VCaP (cell line): ENCODE measurements at regions not wholly inside any gene's neighbourhood (a gene's known extent, or its start where the extent isn't known, plus 50 kb on each side); places are given as distances from the start of the nearest gene placed in this dataset.

Experiments
- H3K27ac ChIP-seq: fragments of 450-650 bp; 2 replicates; pipeline ENCODE4 v1.5.1; 2017
- TF ChIP-seq, protein P1 (sequence below): fragments of 450-650 bp; conservative IDR thresholded peaks from 2 replicates; pipeline ENCODE4 v1.5.1; 2017; ENCODE audit warnings: mild to moderate bottlenecking, moderate library complexity

DNA sequence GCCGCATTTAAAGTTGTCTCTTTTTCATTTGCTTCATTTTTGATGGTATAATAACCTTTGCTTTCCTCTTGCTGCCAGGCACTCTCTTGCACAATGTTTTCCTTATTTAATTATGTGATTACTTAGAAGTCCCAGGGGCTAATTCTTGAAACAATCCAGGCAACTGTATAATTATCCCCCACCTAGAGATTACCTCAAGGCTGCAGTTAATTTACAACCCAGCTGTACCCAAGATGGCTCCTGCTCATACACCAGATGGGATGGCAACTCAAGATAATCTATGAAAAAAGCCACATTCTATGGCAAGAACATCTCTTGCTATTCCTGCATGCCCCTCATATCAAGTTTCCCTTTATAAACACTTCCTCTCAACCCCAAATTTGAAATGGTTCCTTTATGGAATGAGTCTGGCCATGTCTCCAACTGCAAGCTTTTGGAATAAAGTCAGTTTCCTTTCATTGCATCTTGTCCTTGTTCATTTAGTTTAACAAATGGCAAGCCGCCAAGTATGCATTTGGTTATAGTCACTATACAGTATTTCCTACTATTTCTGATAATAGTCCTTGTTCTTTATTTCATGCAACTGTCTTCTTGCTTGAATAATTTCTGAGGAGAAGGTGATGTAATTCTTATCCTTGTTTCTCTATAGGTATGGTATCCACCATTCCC is 1042.6 kb downstream of the PLA2G4A start:
- H3K27ac ChIP-seq = no peak overlapping the region
- TF ChIP-seq, protein P1, sequence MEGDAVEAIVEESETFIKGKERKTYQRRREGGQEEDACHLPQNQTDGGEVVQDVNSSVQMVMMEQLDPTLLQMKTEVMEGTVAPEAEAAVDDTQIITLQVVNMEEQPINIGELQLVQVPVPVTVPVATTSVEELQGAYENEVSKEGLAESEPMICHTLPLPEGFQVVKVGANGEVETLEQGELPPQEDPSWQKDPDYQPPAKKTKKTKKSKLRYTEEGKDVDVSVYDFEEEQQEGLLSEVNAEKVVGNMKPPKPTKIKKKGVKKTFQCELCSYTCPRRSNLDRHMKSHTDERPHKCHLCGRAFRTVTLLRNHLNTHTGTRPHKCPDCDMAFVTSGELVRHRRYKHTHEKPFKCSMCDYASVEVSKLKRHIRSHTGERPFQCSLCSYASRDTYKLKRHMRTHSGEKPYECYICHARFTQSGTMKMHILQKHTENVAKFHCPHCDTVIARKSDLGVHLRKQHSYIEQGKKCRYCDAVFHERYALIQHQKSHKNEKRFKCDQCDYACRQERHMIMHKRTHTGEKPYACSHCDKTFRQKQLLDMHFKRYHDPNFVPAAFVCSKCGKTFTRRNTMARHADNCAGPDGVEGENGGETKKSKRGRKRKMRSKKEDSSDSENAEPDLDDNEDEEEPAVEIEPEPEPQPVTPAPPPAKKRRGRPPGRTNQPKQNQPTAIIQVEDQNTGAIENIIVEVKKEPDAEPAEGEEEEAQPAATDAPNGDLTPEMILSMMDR = no peak

DNA sequence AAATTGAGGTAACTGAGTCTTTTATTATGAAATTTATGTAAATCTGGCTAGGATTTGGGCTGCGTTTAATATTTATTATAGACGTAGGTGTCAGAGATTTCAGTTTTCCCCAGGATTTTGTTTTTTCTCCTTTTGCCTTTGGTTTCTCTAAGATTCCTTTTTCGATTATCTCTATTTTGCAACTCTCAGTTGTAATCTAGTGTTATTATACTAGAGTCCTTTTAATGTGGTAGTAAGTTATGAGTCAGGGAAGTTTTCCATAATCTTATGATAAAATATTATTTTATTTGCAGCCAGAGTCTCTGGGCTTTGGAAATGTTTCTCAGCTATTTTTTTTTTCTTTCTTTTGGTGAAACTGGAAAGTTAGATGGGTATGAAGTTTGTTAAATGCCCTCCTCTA is 1043.8 kb downstream of the PLA2G4A start:
- no peak overlapping the region for H3K27ac ChIP-seq

DNA sequence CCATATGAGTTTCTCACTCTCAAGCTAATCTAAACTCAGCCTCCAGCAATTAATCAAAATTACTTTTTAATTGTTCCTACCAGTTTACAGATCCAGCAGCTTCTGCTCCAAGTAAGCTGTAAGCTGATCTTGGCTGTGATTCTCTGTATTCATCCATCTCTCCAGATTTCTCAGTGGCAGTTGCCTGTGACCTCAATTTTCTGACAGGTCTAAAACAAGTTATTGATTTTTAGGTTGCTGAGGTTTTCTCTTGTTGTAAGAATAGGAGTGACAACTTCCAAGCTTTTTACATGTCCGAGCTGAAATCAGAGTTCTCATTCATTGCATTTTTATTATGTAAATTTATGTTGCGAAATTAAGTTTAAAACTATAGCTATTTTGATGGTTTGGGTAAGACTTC is 1044.4 kb downstream of the PLA2G4A start:
- H3K27ac ChIP-seq = no peak overlapping the region
- TF ChIP-seq, protein P1 = no peak

More for the DNA sequence above, 1043.8 kb downstream of the PLA2G4A start:
- TF ChIP-seq, protein P1 = no peak

DNA sequence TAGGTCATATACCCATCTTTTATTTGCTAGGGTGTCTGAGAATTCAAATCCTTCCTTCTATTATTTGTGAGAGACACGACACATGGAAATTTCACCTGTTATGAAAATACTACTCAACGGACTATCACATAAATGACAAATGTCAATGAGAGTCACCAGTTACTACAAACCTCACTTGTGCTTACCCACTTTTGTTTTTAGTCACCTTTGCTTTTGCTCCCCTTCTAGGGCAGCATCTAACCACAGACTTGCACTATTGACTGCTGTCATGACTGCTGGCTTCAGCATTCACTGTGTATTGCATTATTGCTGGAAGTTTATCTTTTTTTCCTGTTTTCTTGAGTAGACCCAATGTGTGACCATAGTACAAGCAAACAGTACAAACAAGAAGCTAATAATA is 1048.0 kb downstream of the PLA2G4A start:
- TF ChIP-seq, protein P1 = no peak
- H3K27ac ChIP-seq = no peak overlapping the region

DNA sequence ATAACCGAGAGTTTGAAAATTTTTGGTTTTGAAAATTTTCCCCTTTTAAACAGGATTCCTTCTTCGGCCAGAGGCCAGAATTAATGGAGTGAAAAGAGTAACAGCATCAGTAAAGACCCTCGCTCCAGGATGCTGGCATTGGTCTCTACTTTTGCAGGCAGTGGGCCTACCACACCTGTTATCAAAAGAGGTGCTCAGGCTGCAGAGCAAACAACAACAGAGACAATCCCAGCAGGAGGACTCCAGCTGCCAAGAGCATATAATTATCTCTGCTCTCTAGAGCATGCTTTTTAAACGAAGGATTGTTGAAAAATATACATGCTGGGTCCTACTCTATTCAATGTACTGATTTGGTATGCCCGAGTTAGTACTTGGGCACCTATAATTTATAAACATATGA is 1048.5 kb downstream of the PLA2G4A start:
- H3K27ac ChIP-seq = no peak overlapping the region
- TF ChIP-seq, protein P1 = no peak

DNA sequence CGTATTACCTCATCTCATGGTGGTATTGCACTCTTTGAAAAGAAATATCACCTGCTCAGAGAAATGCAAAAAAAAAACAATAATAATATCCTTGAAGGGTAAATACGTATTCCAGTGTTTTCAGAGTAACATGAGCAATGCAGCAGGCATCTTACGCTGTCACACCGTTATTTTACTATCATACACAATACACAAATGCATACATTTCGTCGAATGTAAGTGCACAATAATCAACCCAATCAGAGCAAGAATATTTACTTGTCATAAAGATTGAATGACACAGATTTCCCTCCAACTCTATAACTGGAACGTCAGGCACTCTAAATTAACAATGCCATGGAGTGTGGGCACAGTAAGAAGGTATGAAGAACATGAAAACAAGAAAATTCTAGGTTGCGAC is 1050.1 kb downstream of the PLA2G4A start:
- TF ChIP-seq, protein P1 = no peak
- peak overlapping the region; percentile 7; the same call in 1 of the 2 replicates for H3K27ac ChIP-seq

DNA sequence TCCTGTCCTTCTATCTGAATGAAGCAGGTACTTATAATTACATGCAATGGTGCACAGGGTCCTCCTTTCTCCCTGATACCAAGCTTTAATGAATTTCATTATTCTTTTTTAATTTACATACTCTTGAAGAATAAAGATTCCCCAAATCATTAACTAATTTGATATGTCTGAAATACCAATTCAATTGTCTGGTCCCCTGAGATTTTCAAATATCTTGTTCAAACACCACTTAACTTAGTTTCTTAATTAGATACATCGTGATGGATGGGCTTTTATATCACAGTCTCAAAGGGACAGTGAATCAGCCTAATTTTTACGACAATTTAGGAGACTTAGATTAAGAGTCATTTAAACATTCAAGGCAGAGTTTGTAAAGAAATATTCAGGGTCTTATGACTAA is 1054.6 kb downstream of the PLA2G4A start:
- TF ChIP-seq, protein P1 = no peak
- no peak overlapping the region for H3K27ac ChIP-seq
